NCI-H2196 treated with DMSO at 0.1 percent for 48 hours (cell line): ENCODE measurements at regions not wholly inside any gene's neighbourhood (a gene's known extent, or its start where the extent isn't known, plus 50 kb on each side); places are given as distances from the start of the nearest gene placed in this dataset.

Experiments used
- DNase-seq: peaks from one replicate; lab custom pipeline; 2025; ENCODE audit not compliant: unreplicated experiment; lab: John Stamatoyannopoulos, UW

DNA sequence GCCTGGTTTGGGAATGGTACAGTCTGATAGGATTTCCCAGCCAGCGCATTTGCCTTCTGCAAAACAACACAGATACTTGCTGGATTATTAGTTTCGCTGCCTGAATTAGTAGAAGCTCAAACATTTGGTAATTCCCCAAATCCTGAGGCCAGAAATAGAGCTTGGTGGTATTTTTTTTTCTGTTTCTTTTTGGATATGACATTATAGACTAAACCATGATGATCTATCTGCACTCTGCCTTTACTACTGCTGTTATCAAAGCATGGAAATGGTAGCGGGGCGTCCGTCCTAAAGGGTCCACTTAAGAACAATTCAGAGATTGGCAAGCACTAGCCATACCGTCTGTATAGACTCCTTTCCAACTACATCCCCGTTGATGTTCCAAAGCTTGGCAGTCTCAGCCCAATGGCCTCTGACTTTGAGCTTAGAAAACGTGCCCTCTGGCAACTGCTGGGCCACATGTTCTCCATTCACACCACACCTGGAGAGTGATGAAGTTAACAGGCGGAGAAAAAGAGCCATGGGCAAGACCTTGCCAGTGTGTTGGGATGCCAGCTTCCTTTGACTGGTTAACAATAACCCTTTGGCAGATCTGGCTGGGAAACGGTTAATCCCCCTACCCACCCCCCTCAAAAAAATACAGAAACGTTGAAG lies 241.0 kb upstream of the NR2F2 start:
- DNase-seq, result no peak

- no peak for DNase-seq
Observed at GRCh38 chr15:96092186-96092585, 238.3 kb upstream of the NR2F2 start.

GRCh38 chr15:96093063-96093462 lies 237.4 kb upstream of the NR2F2 start:
- DNase-seq, result no peak

GRCh38 chr15:96097661-96098060 lies 232.8 kb upstream of the NR2F2 start:
- no peak for DNase-seq

DNA sequence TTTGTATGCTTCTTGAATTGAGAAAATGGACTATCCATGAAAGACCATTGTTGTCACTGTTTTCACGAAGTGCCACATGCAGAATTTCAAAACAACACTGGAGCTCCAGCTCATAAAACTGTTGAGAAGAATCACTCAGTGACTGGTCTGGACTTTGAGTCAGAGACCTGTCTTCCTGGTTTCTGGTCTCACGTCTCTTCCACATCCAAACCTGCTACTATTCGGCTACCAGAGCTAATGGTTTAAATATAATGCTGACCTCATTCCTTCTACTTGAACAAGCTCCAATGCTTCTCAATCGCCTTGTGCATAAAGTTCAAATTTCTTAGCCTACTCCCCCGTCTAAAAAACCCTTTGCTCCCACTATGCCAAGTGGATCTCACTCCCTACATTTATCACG lies 227.9 kb upstream of the NR2F2 start:
- no peak for DNase-seq

DNA sequence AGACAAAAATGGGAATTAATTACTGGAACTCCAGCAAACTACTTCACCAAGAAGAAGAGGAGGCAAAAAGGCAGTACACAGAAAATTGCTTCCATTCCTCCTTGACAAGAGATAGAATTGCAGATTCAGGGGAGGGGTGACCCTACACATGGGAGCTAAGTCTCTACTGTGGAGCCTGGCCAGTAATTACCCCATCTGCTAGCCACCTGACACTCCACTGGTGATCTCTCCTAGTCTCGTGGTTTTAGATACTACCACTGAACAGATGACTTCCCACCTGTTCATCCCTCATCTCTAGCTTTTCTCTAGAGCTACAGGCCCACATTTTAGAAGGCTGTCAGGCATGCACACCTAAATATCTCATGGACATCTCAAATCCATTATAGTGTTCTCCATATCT lies 224.3 kb upstream of the NR2F2 start:
- DNase-seq, result no peak

- DNase-seq, result no peak
Observed at GRCh38 chr15:96106628-96107027, 223.9 kb upstream of the NR2F2 start.

- no peak for DNase-seq
Observed at GRCh38 chr15:96107916-96108315, 222.6 kb upstream of the NR2F2 start.

- DNase-seq, result no peak
Observed at GRCh38 chr15:96108405-96108804, 222.1 kb upstream of the NR2F2 start.

DNA sequence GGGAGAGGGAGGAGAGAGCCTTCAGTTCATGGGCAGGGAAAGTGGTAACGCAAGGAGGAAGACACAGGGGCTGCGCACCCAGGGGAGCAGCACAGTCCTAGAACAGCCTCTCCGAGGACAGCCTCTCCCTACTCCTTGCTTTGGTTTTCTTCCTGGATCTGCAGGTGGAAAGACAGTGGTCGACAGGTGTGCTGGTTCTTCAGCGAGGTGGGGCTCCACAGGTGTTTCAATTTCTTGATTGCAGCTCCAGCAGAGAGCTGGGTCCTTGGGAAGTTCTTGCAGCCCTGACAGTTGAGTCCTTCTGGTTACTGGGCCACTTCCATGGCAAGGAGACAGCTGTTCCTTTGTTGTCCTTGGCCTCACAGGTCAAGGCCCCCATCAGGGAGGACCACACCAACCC lies 220.7 kb upstream of the NR2F2 start:
- no peak for DNase-seq

GRCh38 chr15:96112018-96112417 lies 218.5 kb upstream of the NR2F2 start:
- no peak for DNase-seq

- no peak for DNase-seq
Observed at GRCh38 chr15:96115642-96116041, 214.9 kb upstream of the NR2F2 start.

DNA sequence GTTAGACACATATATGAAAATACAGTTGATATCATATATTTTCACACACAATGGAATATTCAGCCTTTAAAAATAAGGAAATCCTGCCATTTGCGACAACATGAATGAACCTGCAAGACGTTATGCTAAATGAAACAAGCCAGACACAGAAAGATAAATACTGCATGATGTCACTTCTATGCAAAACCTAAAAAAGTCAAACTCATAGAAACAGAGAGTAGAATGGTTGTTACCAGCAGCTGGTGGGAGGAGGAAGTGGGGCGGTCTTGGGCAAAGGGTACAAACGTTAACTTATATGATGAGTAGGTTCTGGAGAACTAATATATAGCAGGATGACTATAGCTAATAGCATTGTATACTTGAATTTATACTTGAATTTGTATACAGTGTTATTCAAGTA lies 213.2 kb upstream of the NR2F2 start:
- DNase-seq, result no peak

DNA sequence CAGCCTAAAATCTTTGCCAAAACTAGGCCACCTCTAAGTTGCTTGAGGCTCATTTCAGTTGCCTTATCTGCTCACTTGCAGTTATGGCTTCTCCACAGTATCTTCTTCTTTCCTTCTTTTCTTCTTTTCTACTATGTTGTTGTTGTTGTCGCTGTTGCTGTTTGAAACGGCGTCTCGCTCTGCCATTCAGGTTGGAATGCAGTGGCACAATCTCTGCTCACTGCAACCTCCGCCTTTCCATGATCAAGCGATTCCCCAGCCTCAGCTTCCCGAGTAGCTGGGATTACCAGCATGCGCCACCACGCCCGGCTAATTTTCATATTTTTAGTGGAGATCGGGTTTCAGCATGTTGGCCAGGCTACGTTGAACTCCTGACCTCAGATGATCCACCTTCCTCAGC lies 210.8 kb upstream of the NR2F2 start:
- DNase-seq, result no peak

DNA sequence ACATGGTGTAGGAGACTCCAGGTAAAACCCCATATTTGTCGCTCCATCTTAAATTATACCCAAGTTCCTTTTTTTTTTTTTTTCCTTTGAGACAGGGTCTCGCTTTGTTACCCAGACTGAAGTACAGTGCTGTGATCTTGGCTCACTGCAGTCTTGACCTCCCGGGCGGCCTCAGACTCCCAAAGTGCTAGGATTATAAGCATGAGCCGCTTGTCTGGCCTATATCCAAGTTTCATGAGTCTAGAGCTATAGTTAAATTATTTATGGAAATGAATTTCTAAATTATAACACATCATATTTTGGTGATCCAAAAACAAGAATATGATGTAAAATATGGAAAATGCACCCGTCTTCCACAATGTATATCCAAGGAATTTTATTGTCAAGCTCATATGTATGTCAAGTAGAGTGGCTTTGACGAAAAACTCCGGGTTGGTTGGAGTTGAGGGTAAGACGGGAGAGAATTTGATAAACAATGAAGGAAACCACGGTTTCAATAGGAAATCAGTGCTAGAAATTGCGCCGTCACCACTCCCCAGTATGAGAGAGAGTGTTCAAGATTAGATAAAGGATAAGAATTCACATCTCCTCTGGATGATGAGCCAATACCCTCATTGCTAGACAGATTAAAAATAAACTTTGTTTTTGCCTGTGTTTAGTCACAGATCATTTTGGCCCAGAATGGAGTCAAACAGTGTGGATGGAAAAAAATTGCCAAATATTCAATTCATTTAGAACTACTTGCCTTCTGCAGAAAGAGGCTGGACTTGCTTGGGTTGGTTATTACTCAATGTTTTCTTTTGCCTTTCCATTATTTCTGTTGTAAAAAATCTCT lies 209.2 kb upstream of the NR2F2 start:
- no peak for DNase-seq

DNA sequence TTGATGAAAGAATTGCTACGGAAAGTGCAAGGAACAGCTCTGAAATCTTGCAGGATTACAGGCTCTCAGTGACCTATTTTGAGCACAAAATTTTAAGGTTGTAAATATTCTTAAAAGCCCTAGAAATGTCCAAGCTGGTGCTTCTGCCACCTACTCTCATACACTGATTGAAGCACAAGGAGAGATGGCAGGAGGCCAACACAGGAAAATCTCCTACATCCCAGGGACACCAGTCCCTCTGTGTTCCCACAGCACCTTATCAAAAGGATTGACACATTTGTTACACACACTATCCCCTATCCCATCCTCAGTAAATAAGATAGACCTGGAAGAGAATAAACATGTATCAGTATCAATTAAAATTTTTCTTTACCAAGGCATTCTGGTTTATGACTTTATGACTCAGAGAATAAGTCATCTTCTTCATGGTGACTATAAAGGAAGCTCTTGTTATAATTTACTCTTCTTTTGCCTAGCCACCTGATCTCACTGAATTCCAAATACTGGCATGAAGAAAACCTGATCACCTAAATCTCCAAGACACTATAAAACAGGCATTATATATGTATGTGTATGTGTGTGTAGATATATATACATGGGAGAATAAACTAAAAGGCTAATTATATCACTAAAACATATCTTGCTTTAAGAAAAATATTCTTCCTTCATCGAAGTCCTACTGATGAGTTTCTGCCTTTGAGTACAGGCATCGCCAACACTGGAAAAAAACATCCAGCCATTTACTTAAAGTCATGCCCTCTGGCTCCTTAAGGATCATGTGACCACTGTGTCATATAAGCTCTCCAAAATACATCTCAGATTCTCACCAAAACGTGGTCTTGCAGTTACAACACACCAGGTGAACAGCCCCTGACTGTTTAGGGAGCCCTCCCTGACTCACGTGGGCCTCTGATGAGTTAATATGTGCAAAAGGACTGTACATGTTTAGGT lies 208.1 kb upstream of the NR2F2 start:
- no peak for DNase-seq

DNA sequence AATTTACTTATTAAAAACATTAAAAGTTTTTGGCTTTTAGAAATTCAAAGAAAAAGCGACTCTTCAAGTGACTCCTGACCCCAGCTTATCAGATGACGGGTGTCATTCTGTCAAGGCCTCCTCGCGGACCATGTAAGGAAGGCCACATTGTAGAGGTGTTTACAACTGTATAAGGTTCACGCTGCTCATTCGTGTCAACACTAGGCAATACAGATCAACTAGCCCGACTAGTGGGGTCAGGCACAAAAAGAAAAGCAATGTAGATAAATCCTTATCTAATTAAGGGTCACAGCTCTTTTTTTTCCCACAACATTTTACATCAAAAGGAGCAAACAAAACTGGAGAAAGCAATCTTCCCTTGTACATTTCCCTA lies 207.5 kb upstream of the NR2F2 start:
- DNase-seq, result no peak

DNA sequence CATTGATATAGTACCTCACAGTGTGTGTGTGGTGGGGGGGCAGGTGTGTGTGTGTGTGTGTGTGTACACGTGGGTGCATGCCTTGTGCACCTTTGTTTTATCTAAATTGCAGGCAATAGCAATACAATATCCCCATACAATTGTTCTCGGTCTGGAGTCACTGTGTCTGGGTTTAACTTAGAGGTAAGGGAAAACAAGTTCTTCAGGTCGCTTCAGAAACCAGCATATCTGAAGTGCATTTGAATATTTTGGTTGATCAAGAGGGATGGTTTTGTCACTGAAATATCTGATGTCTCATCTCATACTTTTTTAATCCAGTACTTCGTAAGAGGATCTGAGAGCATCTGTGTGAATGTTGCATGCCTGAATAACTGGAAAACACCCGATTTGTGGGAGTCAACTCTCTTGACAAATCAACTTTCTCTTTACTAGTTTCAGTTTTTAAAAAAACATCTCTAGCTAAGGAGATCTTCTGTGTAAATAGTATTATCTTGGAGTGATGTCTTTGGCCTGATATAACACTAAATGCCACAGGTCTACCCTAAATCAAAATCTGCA lies 206.8 kb upstream of the NR2F2 start:
- DNase-seq, result no peak

GRCh38 chr15:96124436-96124835 lies 206.1 kb upstream of the NR2F2 start:
- DNase-seq, result no peak

GRCh38 chr15:96125721-96126415 lies 204.6 kb upstream of the NR2F2 start:
- no peak for DNase-seq

DNA sequence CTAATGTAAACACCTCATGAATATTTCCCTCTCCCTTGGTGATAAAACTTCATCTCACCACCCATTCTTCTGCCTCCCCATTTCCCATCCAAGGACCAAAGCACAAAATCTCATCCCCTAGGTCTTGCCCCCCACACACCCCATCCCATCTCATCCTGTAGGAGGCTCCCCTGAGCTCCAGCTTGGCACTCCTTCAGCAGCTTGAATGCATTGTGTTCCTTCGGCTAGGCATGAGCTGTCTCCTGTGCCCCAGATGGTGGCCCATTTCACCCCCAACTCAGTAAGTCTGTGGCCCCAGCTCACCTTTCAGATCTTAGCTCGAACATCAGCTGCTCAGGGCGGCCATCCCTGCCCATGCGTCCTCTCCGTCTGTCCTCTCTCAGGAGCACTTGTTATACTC lies 203.6 kb upstream of the NR2F2 start:
- no peak for DNase-seq
